ENCODE measurements at regions not wholly inside any gene's neighbourhood (a gene's known extent, or its start where the extent isn't known, plus 50 kb on each side); places are given as distances from the start of the nearest gene placed in this dataset.

DNA sequence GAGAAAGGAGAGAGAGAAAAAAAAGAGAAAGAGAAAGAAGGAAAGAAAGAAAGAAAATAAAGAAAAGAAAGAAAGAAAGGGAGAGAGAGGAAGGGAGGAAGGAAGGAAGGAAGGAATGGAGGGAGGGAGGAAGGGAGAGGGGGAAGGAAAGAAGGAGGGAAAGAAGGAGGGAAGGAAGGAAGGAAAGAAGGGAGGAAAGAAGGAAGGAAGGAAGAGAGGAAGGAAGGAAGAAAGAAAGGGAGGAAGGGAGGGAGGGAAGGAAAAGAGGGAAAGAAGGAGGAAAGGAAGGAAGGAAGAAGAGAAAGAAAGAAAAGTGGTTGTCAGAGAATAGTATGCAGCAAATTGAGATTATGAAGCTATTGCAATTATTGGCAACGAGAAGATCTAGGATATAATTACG, 49.9 kb upstream of the NIPBL start:
- WGBS, 2 donors: 68 to 70% methylated on average over 2 of the region's 2 CpGs
- intact Hi-C loops (cut with DNase I): no loop called here

More for the DNA sequence above, 49.9 kb upstream of the NIPBL start:
- ATAC-seq (no peak), DNase-seq (no peak)
- H3K36me3 ChIP-seq (replicated peaks in 1 of 2; ENCODE audit: insufficient read depth in 1 of 2, low read depth in 2 of 2): no peaks in the 10 kb centered on the region
- no peaks in the 10 kb centered on the region for H3K4me1 ChIP-seq
- no peak overlapping the region for H3K4me3 ChIP-seq
- no peak overlapping the region for H3K27ac ChIP-seq
- no peaks in the 10 kb centered on the region for H3K27me3 ChIP-seq
- H3K9me3 ChIP-seq: no peaks in the 10 kb centered on the region
- no peak for TF ChIP-seq POLR2A (IDR thresholded peaks at IDR 0.05)
- TF ChIP-seq, protein P1, sequence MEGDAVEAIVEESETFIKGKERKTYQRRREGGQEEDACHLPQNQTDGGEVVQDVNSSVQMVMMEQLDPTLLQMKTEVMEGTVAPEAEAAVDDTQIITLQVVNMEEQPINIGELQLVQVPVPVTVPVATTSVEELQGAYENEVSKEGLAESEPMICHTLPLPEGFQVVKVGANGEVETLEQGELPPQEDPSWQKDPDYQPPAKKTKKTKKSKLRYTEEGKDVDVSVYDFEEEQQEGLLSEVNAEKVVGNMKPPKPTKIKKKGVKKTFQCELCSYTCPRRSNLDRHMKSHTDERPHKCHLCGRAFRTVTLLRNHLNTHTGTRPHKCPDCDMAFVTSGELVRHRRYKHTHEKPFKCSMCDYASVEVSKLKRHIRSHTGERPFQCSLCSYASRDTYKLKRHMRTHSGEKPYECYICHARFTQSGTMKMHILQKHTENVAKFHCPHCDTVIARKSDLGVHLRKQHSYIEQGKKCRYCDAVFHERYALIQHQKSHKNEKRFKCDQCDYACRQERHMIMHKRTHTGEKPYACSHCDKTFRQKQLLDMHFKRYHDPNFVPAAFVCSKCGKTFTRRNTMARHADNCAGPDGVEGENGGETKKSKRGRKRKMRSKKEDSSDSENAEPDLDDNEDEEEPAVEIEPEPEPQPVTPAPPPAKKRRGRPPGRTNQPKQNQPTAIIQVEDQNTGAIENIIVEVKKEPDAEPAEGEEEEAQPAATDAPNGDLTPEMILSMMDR (IDR thresholded peaks at IDR 0.05): no peak

Data from body of pancreas (tissue), 4 donors.